ENCODE measurements at regions not wholly inside any gene's neighbourhood (a gene's known extent, or its start where the extent isn't known, plus 50 kb on each side); places are given as distances from the start of the nearest gene placed in this dataset.
"Not testable (repeated sequence)": the region's sequence is repeated elsewhere in the genome, so short reads cannot be mapped to it uniquely, and the experiment has no call there.

- Histone ChIP-seq H3K9me3 (no peaks in the 10 kb centered on the region), H3K4me3 (no peak overlapping the region), H3K27me3 (no peaks in the 10 kb centered on the region), H3K36me3 (no peaks in the 10 kb centered on the region), H3K27ac (no peak overlapping the region), H3K4me1 (no peaks in the 10 kb centered on the region)
- DNase-seq (no peak), ATAC-seq (no peak)
- TF ChIP-seq CTCF (IDR thresholded peaks at IDR 0.05): no peak
- intact Hi-C loops (cut with DNase I): no loop called here
Observed at GRCh38 chr7:51878865-51879264, 562.3 kb upstream of the COBL start.

- Histone ChIP-seq H3K4me1 (no peaks in the 10 kb centered on the region), H3K27me3 (no peaks in the 10 kb centered on the region), H3K9me3 (no peaks in the 10 kb centered on the region), H3K4me3 (no peak overlapping the region), H3K27ac (no peak overlapping the region), H3K36me3 (no peaks in the 10 kb centered on the region)
- no peak for TF ChIP-seq CTCF (IDR thresholded peaks at IDR 0.05)
- intact Hi-C loops (cut with DNase I): no loop called here
- ATAC-seq: no peak
- no peak for DNase-seq
Observed at GRCh38 chr7:51869452-51869851, 552.8 kb upstream of the COBL start.

GRCh38 chr7:51867117-51867516, 550.5 kb upstream of the COBL start:
- intact Hi-C loops (cut with DNase I): no loop called here
- ATAC-seq (no peak), DNase-seq (no peak)
- no peak for TF ChIP-seq CTCF (IDR thresholded peaks at IDR 0.05)
- Histone ChIP-seq H3K27ac (no peak overlapping the region), H3K9me3 (no peaks in the 10 kb centered on the region), H3K36me3 (no peaks in the 10 kb centered on the region), H3K4me3 (no peak overlapping the region), H3K4me1 (no peaks in the 10 kb centered on the region), H3K27me3 (no peaks in the 10 kb centered on the region)

- Histone ChIP-seq H3K27me3 (no peaks in the 10 kb centered on the region), H3K36me3 (no peaks in the 10 kb centered on the region), H3K4me3 (no peak overlapping the region), H3K27ac (no peak overlapping the region), H3K9me3 (no peaks in the 10 kb centered on the region), H3K4me1 (no peaks in the 10 kb centered on the region)
- ATAC-seq (no peak), DNase-seq (no peak)
- TF ChIP-seq CTCF (IDR thresholded peaks at IDR 0.05): no peak
- intact Hi-C loops (cut with DNase I): no loop called here
Observed at GRCh38 chr7:51860305-51860704, 543.7 kb upstream of the COBL start.

GRCh38 chr7:51850126-51850525, 533.5 kb upstream of the COBL start:
- intact Hi-C loops (cut with DNase I): no loop called here
- ATAC-seq (no peak), DNase-seq (no peak)
- no peaks in the 10 kb centered on the region for H3K9me3 ChIP-seq
- TF ChIP-seq CTCF (IDR thresholded peaks at IDR 0.05): no peak
- H3K27me3 ChIP-seq: no peaks in the 10 kb centered on the region
- H3K36me3 ChIP-seq: no peaks in the 10 kb centered on the region
- no peak overlapping the region for H3K27ac ChIP-seq
- no peak overlapping the region for H3K4me3 ChIP-seq
- H3K4me1 ChIP-seq: no peaks in the 10 kb centered on the region

- no peak overlapping the region for H3K4me3 ChIP-seq
- H3K9me3 ChIP-seq: no peaks in the 10 kb centered on the region
- intact Hi-C loops (cut with DNase I): no loop called here
- H3K27me3 ChIP-seq: no peaks in the 10 kb centered on the region
- DNase-seq: no peak
- no peaks in the 10 kb centered on the region for H3K36me3 ChIP-seq
- H3K27ac ChIP-seq: no peak overlapping the region
- no peaks in the 10 kb centered on the region for H3K4me1 ChIP-seq
- TF ChIP-seq CTCF (IDR thresholded peaks at IDR 0.05): no peak
- no peak for ATAC-seq
Observed at GRCh38 chr7:51847461-51848134, 531.0 kb upstream of the COBL start.

- H3K9me3 ChIP-seq; DNase-seq; H3K4me1 ChIP-seq; H3K27me3 ChIP-seq; H3K36me3 ChIP-seq; H3K4me3 ChIP-seq; intact Hi-C loops (cut with DNase I); H3K27ac ChIP-seq; ATAC-seq: not testable (repeated sequence)
Observed at GRCh38 chr7:51839130-51839529, 522.5 kb upstream of the COBL start.
